ENCODE measurements at regions not wholly inside any gene's neighbourhood (a gene's known extent, or its start where the extent isn't known, plus 50 kb on each side); places are given as distances from the start of the nearest gene placed in this dataset.

- no peak for TF ChIP-seq CTCF (IDR thresholded peaks at IDR 0.05; ENCODE audit: control insufficient read depth, extremely low read depth, insufficient read depth)
- DNase-seq (ENCODE audit: low read depth): no peak
- H3K4me3 ChIP-seq (ENCODE audit: low read depth, low read length): no peak overlapping the region
These were observed 173.1 kb upstream of the VCX3A start for GRCh38 chrX:6708041-6708440.

GRCh38 chrX:6707497-6707896, 172.6 kb upstream of the VCX3A start:
- DNase-seq (ENCODE audit: low read depth): no peak
- no peak for TF ChIP-seq CTCF (IDR thresholded peaks at IDR 0.05; ENCODE audit: control insufficient read depth, extremely low read depth, insufficient read depth)
- no peak overlapping the region for H3K4me3 ChIP-seq (ENCODE audit: low read depth, low read length)

GRCh38 chrX:6701085-6701484, 166.2 kb upstream of the VCX3A start:
- no peak overlapping the region for H3K4me3 ChIP-seq (ENCODE audit: low read depth, low read length)
- DNase-seq (ENCODE audit: low read depth): no peak
- no peak for TF ChIP-seq CTCF (IDR thresholded peaks at IDR 0.05; ENCODE audit: control insufficient read depth, extremely low read depth, insufficient read depth)

GRCh38 chrX:6695717-6696116, 160.8 kb upstream of the VCX3A start:
- no peak for DNase-seq (ENCODE audit: low read depth)
- no peak overlapping the region for H3K4me3 ChIP-seq (ENCODE audit: low read depth, low read length)
- TF ChIP-seq CTCF (IDR thresholded peaks at IDR 0.05; ENCODE audit: control insufficient read depth, extremely low read depth, insufficient read depth): no peak

GRCh38 chrX:6694977-6695376, 160.1 kb upstream of the VCX3A start:
- no peak overlapping the region for H3K4me3 ChIP-seq (ENCODE audit: low read depth, low read length)
- DNase-seq (ENCODE audit: low read depth): no peak
- TF ChIP-seq CTCF (IDR thresholded peaks at IDR 0.05; ENCODE audit: control insufficient read depth, extremely low read depth, insufficient read depth): no peak

GRCh38 chrX:6694221-6694620, 159.3 kb upstream of the VCX3A start:
- TF ChIP-seq CTCF (IDR thresholded peaks at IDR 0.05; ENCODE audit: control insufficient read depth, extremely low read depth, insufficient read depth): no peak
- DNase-seq (ENCODE audit: low read depth): no peak
- H3K4me3 ChIP-seq (ENCODE audit: low read depth, low read length): no peak overlapping the region

- TF ChIP-seq CTCF (IDR thresholded peaks at IDR 0.05; ENCODE audit: control insufficient read depth, extremely low read depth, insufficient read depth): no peak
- no peak overlapping the region for H3K4me3 ChIP-seq (ENCODE audit: low read depth, low read length)
- no peak for DNase-seq (ENCODE audit: low read depth)
These were observed 158.1 kb upstream of the VCX3A start for GRCh38 chrX:6693051-6693450.

Measured in LNCaP clone FGC (cell line).